GM12875 (cell line): ENCODE measurements at regions not wholly inside any gene's neighbourhood (a gene's known extent, or its start where the extent isn't known, plus 50 kb on each side); places are given as distances from the start of the nearest gene placed in this dataset.

Source experiments
- H3K4me3 ChIP-seq: one replicate; pipeline ENCODE4 v1.5.1; 2011; ENCODE audit warnings: low read depth, low read length, control low read depth
- TF ChIP-seq, protein P1 (sequence below): IDR thresholded peaks from 2 replicates; pipeline ENCODE4 v1.5.1; 2011; ENCODE audit warnings: low read depth, mild to moderate bottlenecking, control low read depth, inconsistent platforms, low read length, moderate library complexity, borderline replicate concordance; ENCODE audit not compliant: insufficient read depth

DNA sequence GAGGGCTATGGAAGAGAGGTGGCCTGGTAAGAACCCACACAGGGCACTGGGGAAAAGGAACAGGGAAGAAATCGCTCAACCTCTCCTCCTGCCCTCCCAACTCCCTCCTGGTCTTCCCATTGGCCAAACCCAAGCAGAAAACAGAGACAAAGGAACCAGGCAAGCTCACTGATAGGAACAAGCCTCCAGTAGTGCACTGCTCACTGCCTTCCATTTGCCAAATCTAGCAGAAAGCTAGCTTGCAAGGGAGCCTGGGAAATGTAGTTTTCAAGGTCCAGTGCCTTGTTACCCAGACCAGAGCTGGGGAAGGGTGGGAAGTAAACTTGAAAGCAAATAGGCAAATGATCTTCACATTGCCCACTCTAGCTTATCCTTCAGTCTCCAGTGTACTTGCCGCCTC lies 556.1 kb upstream of the AUTS2 start:
- TF ChIP-seq, protein P1, sequence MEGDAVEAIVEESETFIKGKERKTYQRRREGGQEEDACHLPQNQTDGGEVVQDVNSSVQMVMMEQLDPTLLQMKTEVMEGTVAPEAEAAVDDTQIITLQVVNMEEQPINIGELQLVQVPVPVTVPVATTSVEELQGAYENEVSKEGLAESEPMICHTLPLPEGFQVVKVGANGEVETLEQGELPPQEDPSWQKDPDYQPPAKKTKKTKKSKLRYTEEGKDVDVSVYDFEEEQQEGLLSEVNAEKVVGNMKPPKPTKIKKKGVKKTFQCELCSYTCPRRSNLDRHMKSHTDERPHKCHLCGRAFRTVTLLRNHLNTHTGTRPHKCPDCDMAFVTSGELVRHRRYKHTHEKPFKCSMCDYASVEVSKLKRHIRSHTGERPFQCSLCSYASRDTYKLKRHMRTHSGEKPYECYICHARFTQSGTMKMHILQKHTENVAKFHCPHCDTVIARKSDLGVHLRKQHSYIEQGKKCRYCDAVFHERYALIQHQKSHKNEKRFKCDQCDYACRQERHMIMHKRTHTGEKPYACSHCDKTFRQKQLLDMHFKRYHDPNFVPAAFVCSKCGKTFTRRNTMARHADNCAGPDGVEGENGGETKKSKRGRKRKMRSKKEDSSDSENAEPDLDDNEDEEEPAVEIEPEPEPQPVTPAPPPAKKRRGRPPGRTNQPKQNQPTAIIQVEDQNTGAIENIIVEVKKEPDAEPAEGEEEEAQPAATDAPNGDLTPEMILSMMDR, result no peak
- no peak overlapping the region for H3K4me3 ChIP-seq

DNA sequence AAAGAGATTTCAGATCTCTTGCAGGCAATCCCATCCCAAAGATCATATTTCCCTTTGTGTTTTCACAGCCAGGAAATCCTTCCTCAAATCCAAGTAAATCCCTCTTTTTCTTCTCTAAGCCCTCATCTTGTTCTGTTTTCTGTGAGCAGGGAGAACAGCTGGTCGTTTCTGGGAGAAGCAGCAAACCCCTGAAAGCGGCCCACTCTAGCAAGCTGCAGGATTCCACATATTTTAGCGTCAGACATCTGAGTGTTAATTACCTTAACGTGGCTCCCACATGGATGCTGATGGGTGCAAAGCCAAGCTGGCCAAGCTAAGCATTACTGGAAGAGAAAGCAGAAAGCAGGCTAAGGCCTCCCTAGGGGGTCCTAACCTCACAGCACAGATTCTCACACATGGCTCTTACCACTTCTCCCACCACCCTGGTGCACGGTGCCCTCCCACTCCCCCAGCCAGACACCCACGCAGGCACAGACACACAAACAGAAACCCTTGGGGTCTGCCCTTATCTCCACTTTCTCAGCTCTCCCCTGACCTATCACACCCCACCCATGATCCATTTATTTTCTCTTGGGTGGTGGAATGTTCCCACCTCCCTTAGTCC lies 551.0 kb upstream of the AUTS2 start:
- TF ChIP-seq, protein P1, result no peak
- H3K4me3 ChIP-seq, result no peak overlapping the region

DNA sequence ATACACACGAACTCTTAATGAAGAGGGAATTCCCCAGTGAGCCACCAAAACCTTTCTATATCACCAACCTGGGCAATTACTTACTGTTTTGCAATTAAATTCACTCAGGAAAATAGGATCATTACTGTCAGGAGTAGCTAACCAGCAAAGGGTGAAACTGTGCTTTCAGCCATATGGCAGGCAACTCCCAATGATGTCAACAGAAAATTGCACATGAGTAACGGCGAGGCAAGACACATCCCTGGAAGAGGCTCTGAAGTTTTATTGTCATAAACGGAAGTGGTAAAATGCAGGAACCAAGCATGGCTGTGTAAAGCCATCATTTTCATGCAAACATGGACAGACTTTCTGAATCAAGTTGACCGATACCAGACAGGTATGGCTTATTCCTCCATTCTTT lies 548.9 kb upstream of the AUTS2 start:
- TF ChIP-seq, protein P1, result no peak
- no peak overlapping the region for H3K4me3 ChIP-seq

DNA sequence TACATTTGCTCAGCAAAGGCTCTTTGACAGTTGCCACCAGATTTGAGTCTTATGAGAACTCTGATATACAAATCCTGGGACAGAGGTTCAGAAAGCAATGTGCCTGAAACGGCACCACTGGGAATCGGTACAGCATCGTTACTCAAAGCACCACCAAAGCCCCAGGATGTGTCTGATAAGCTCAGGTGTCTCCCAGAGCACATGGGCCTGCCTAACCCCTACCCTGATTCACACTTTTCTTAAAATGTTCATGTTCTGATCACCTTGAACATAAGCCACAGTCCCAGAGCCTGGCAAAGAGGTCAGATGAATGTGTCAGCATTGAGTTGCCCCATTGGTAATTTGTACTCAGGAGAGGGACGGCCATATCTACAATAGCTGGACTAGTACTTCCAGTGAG lies 545.8 kb upstream of the AUTS2 start:
- TF ChIP-seq, protein P1, result no peak

DNA sequence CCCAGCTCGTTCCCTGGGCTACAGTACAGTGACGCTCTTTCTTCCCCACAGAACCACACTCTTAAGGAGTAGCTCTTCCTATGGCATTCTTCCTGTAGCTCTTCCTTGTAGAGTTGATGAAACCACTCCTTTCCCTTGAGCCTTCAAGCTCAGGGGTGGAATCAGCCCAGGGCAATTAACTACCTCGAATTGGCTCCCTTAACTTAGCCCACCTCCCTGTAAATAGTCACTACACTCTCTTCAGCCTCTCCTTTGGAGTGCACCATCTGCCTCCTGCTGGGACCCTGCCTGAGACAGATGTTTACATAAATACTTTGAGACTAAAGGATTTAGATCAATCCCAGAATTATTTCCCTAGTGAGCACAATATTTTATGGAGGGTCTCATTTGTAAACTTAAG lies 537.8 kb upstream of the AUTS2 start:
- TF ChIP-seq, protein P1, result no peak
- H3K4me3 ChIP-seq, result no peak overlapping the region

More for the DNA sequence above, 545.8 kb upstream of the AUTS2 start:
- no peak overlapping the region for H3K4me3 ChIP-seq

DNA sequence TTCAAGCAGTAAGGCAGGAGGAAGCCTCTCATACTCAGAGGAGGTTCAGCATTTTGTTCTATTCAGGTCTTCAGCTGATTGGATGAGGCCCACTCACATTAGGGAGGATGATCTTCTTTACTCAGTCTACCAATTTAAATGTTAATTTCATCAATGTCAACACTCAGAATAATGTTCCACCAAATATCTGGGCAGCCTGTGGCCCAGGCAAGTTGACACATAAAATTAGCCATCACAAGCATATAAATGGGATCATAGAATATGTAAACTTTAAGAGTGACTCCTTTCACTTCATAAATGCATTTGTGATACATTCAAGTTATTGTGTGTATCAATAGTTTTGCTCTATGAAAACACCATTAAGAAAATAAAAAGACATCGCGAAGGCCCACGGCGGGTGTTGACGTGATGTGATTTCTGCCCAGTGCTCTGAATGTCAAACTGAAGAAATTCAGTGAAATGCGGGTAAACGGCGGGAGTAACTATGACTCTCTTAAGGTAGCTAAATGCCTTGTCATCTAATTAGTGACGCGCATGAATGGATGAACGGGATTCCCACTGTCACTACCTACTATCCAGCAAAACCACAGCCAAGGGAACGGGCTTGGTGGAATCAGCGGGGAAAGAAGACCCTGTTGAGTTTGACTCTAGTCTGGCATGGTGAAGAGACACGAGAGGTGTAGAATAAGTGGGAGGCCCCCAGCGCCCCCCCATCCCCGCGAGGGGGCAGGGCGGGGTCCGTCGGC lies 536.1 kb upstream of the AUTS2 start:
- H3K4me3 ChIP-seq, result no peak overlapping the region
- TF ChIP-seq, protein P1, result no peak

DNA sequence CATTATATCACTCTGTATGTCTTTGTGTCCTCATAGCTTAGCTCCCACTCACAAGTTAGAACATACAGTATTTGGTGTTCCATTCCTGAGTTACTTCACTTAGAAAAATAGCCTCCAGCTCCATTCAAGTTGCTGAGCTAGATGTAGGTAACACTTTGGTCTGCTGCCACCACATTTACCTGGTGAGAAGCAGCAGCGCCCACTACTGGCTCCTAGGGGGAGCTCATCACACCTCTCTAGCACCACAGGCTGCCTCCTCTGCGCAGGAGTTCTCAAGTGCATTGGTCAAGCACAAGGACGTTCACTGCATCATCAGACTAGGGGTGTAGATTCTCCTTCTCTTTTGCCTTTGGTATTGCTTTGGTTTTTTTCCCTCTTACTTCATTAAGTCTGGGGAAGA lies 530.9 kb upstream of the AUTS2 start:
- no peak overlapping the region for H3K4me3 ChIP-seq
- TF ChIP-seq, protein P1, result no peak
